Effector memory CD8-positive, alpha-beta T cell (primary cell): ENCODE measurements at regions not wholly inside any gene's neighbourhood (a gene's known extent, or its start where the extent isn't known, plus 50 kb on each side); places are given as distances from the start of the nearest gene placed in this dataset.

Experiments used
- ATAC-seq: fragments of 150-1000 bp; cut with Tn5 transposase; replicated peaks from 2 replicates; pipeline ENCODE4 v1.10.0; 2021; ENCODE audit warnings: mild to moderate bottlenecking, moderate library complexity
- DNase-seq, 3 experiments: peaks; one replicate each; pipeline ENCODE4 v3.0.0; 2021
- H3K27ac Mint-ChIP-seq, 2 donors: one replicate each; pipeline ENCODE4 v1.8.0; 2022; ENCODE audit warnings: mild to moderate bottlenecking in 2 of 2, mixed read lengths in 2 of 2, moderate library complexity in 2 of 2
- H3K27me3 Mint-ChIP-seq, 2 donors: one replicate each; pipeline ENCODE4 v1.8.0; 2022; ENCODE audit warnings: mixed read lengths in 2 of 2
- H3K36me3 Mint-ChIP-seq: one replicate; pipeline ENCODE4 v1.8.0; 2022; ENCODE audit warnings: mild to moderate bottlenecking, moderate library complexity, mixed read lengths; ENCODE audit not compliant: insufficient read depth
- H3K4me1 Mint-ChIP-seq, 2 donors: one replicate each; pipeline ENCODE4 v1.8.0; 2022; ENCODE audit warnings: low read depth in 2 of 2, mixed read lengths in 2 of 2
- H3K4me3 Mint-ChIP-seq, 2 donors: one replicate each; pipeline ENCODE4 v1.8.0; 2022; ENCODE audit warnings: mild to moderate bottlenecking in 2 of 2, mixed read lengths in 2 of 2, moderate library complexity in 2 of 2
- H3K9me3 Mint-ChIP-seq, 2 donors: one replicate each; pipeline ENCODE4 v1.8.0; 2022; ENCODE audit warnings: mixed read lengths in 2 of 2

- no peak overlapping the region for H3K4me3 Mint-ChIP-seq
- H3K27ac Mint-ChIP-seq, result no peak overlapping the region
- no peaks in the 10 kb centered on the region for H3K36me3 Mint-ChIP-seq
- H3K4me1 Mint-ChIP-seq, result no peaks in the 10 kb centered on the region
- H3K9me3 Mint-ChIP-seq, result no peaks in the 10 kb centered on the region
- H3K27me3 Mint-ChIP-seq, result peaks cover 14 to 33% of the 10 kb centered on the region in 2 donors
- ATAC-seq (no peak), DNase-seq (no peak)
These were observed 148.3 kb downstream of the CPEB2 start for GRCh38 chr4:15150631-15151030.

GRCh38 chr4:15151033-15151432 lies 148.8 kb downstream of the CPEB2 start:
- ATAC-seq (no peak), DNase-seq (no peak)
- Mint-ChIP-seq H3K4me3 (no peak overlapping the region), H3K9me3 (no peaks in the 10 kb centered on the region), H3K27ac (no peak overlapping the region), H3K27me3 (peaks cover 14 to 31% of the 10 kb centered on the region in 2 donors), H3K36me3 (no peaks in the 10 kb centered on the region), H3K4me1 (no peaks in the 10 kb centered on the region)

GRCh38 chr4:15153662-15154061 lies 151.4 kb downstream of the CPEB2 start:
- H3K36me3 Mint-ChIP-seq, result no peaks in the 10 kb centered on the region
- peaks cover 5 to 9% of the 10 kb centered on the region in 2 donors for H3K27me3 Mint-ChIP-seq
- DNase-seq (no peak), ATAC-seq (no peak)
- no peak overlapping the region for H3K27ac Mint-ChIP-seq
- H3K4me3 Mint-ChIP-seq, result no peak overlapping the region
- no peaks in the 10 kb centered on the region for H3K4me1 Mint-ChIP-seq
- no peaks in the 10 kb centered on the region for H3K9me3 Mint-ChIP-seq

GRCh38 chr4:15158406-15159091 lies 156.3 kb downstream of the CPEB2 start:
- ATAC-seq, result no peak
- Mint-ChIP-seq H3K9me3 (no peaks in the 10 kb centered on the region), H3K36me3 (no peaks in the 10 kb centered on the region), H3K27me3 (peaks cover 16 to 18% of the 10 kb centered on the region in 2 donors), H3K4me1 (no peaks in the 10 kb centered on the region), H3K4me3 (no peak overlapping the region), H3K27ac (no peak overlapping the region)
- DNase-seq, result no peak

GRCh38 chr4:15159477-15160019 lies 157.3 kb downstream of the CPEB2 start:
- Mint-ChIP-seq H3K4me1 (no peaks in the 10 kb centered on the region), H3K27ac (no peak overlapping the region), H3K27me3 (peaks cover 16 to 18% of the 10 kb centered on the region in 2 donors), H3K9me3 (no peaks in the 10 kb centered on the region), H3K36me3 (no peaks in the 10 kb centered on the region), H3K4me3 (no peak overlapping the region)
- no peak for DNase-seq
- ATAC-seq, result no peak

- no peaks in the 10 kb centered on the region for H3K36me3 Mint-ChIP-seq
- no peak overlapping the region for H3K27ac Mint-ChIP-seq
- no peak overlapping the region for H3K4me3 Mint-ChIP-seq
- no peaks in the 10 kb centered on the region for H3K9me3 Mint-ChIP-seq
- H3K4me1 Mint-ChIP-seq, result no peaks in the 10 kb centered on the region
- DNase-seq (no peak), ATAC-seq (no peak)
- H3K27me3 Mint-ChIP-seq, result peaks cover 16 to 18% of the 10 kb centered on the region in 2 donors
These were observed 159.2 kb downstream of the CPEB2 start for GRCh38 chr4:15161439-15161838.

- Mint-ChIP-seq H3K36me3 (no peaks in the 10 kb centered on the region), H3K4me3 (no peak overlapping the region), H3K4me1 (no peaks in the 10 kb centered on the region), H3K27me3 (peaks cover 16 to 18% of the 10 kb centered on the region in 2 donors), H3K9me3 (no peaks in the 10 kb centered on the region), H3K27ac (no peak overlapping the region)
- DNase-seq, result no peak
- no peak for ATAC-seq
These were observed 159.8 kb downstream of the CPEB2 start for GRCh38 chr4:15162046-15162445.

GRCh38 chr4:15162465-15163283 lies 160.4 kb downstream of the CPEB2 start:
- no peak overlapping the region for H3K27ac Mint-ChIP-seq
- DNase-seq (no peak), ATAC-seq (no peak)
- H3K27me3 Mint-ChIP-seq, result peaks cover 18% of the 10 kb centered on the region in 2 donors
- H3K36me3 Mint-ChIP-seq, result no peaks in the 10 kb centered on the region
- no peaks in the 10 kb centered on the region for H3K9me3 Mint-ChIP-seq
- H3K4me3 Mint-ChIP-seq, result no peak overlapping the region
- no peaks in the 10 kb centered on the region for H3K4me1 Mint-ChIP-seq

- Mint-ChIP-seq H3K27ac (no peak overlapping the region), H3K4me1 (no peaks in the 10 kb centered on the region), H3K9me3 (no peaks in the 10 kb centered on the region), H3K36me3 (no peaks in the 10 kb centered on the region), H3K4me3 (no peak overlapping the region), H3K27me3 (peaks cover 22% of the 10 kb centered on the region in 2 donors)
- ATAC-seq (no peak), DNase-seq (no peak)
These were observed 161.0 kb downstream of the CPEB2 start for GRCh38 chr4:15163284-15163645.

- no peak overlapping the region for H3K27ac Mint-ChIP-seq
- no peak for DNase-seq
- H3K27me3 Mint-ChIP-seq, result peaks cover 23 to 30% of the 10 kb centered on the region in 2 donors
These were observed 162.3 kb downstream of the CPEB2 start for GRCh38 chr4:15164571-15164970.

GRCh38 chr4:15167743-15168142 lies 165.5 kb downstream of the CPEB2 start:
- H3K4me3 Mint-ChIP-seq, result no peak overlapping the region

More at GRCh38 chr4:15164571-15164970, 162.3 kb downstream of the CPEB2 start:
- Mint-ChIP-seq H3K4me3 (no peak overlapping the region), H3K9me3 (no peaks in the 10 kb centered on the region), H3K36me3 (no peaks in the 10 kb centered on the region), H3K4me1 (no peaks in the 10 kb centered on the region)
- ATAC-seq, result no peak

GRCh38 chr4:15168759-15169158 lies 166.5 kb downstream of the CPEB2 start:
- ATAC-seq, result no peak
- Mint-ChIP-seq H3K36me3 (no peaks in the 10 kb centered on the region), H3K27me3 (peaks cover 39 to 42% of the 10 kb centered on the region in 2 donors), H3K9me3 (peaks cover 2 to 9% of the 10 kb centered on the region in 2 donors), H3K4me1 (no peaks in the 10 kb centered on the region), H3K27ac (no peak overlapping the region), H3K4me3 (no peak overlapping the region)
- no peak for DNase-seq

More at GRCh38 chr4:15167743-15168142, 165.5 kb downstream of the CPEB2 start:
- ATAC-seq, result no peak
- Mint-ChIP-seq H3K36me3 (no peaks in the 10 kb centered on the region), H3K27me3 (peaks cover 32 to 39% of the 10 kb centered on the region in 2 donors), H3K4me1 (no peaks in the 10 kb centered on the region), H3K9me3 (peaks cover 2 to 9% of the 10 kb centered on the region in 2 donors), H3K27ac (no peak overlapping the region)
- DNase-seq, result no peak

- Mint-ChIP-seq H3K4me1 (no peaks in the 10 kb centered on the region), H3K9me3 (peaks cover 2 to 9% of the 10 kb centered on the region in 2 donors), H3K36me3 (no peaks in the 10 kb centered on the region), H3K27ac (no peak overlapping the region), H3K4me3 (no peak overlapping the region), H3K27me3 (peaks cover 44 to 49% of the 10 kb centered on the region in 2 donors)
- DNase-seq (no peak), ATAC-seq (no peak)
These were observed 169.4 kb downstream of the CPEB2 start for GRCh38 chr4:15171725-15172124.

GRCh38 chr4:15173251-15173650 lies 171.0 kb downstream of the CPEB2 start:
- Mint-ChIP-seq H3K27ac (no peak overlapping the region), H3K9me3 (peaks cover 2 to 9% of the 10 kb centered on the region in 2 donors), H3K27me3 (peaks cover 38 to 47% of the 10 kb centered on the region in 2 donors), H3K4me1 (no peaks in the 10 kb centered on the region), H3K36me3 (no peaks in the 10 kb centered on the region), H3K4me3 (no peak overlapping the region)
- no peak for DNase-seq
- ATAC-seq, result no peak
